Activated CD8-positive, alpha-beta T cell treated with anti-CD3 and anti-CD28 coated beads, Interleukin-2, amount 10 ng/mL, durations not matched to agents 7 days and 5 days (primary cell): ENCODE measurements at regions not wholly inside any gene's neighbourhood (a gene's known extent, or its start where the extent isn't known, plus 50 kb on each side); places are given as distances from the start of the nearest gene placed in this dataset.
"Not testable (repeated sequence)": the region's sequence is repeated elsewhere in the genome, so short reads cannot be mapped to it uniquely, and the experiment has no call there.

Experiments
- ATAC-seq: fragments of 150-1000 bp; cut with Tn5 transposase; one replicate; pipeline ENCODE4 v1.10.0; 2021; ENCODE audit warnings: moderate library complexity
- CTCF ChIA-PET: fragments of 350-600 bp; sonication (Branson Sonifier 250); formaldehyde crosslinking; loops from one replicate; lab custom pipeline; 2021; ENCODE audit warnings: antibody characterized with exemption; lab: Charles Lee
- POLR2A ChIA-PET: fragments of 350-600 bp; sonication (Branson Sonifier 250); formaldehyde crosslinking; loops from one replicate; lab custom pipeline; 2021; ENCODE audit warnings: antibody characterized with exemption; lab: Charles Lee
- DNase-seq: peaks from one replicate; pipeline ENCODE4 v3.0.0-alpha.2; 2020
- H3K27ac Mint-ChIP-seq: one replicate; pipeline ENCODE4 v1.8.0; 2021; ENCODE audit warnings: mild to moderate bottlenecking, mixed read lengths
- H3K27me3 Mint-ChIP-seq: one replicate; pipeline ENCODE4 v1.8.0; 2021; ENCODE audit warnings: low read depth, mixed read lengths
- H3K36me3 Mint-ChIP-seq: one replicate; pipeline ENCODE4 v1.8.0; 2021; ENCODE audit warnings: low read depth, mixed read lengths
- H3K4me1 Mint-ChIP-seq: one replicate; pipeline ENCODE4 v1.8.0; 2021; ENCODE audit warnings: low read depth, mixed read lengths
- H3K4me3 Mint-ChIP-seq: one replicate; pipeline ENCODE4 v1.8.0; 2021; ENCODE audit warnings: mild to moderate bottlenecking, mixed read lengths
- H3K9me3 Mint-ChIP-seq: one replicate; pipeline ENCODE4 v1.8.0; 2022; ENCODE audit warnings: mixed read lengths; ENCODE audit not compliant: insufficient read depth

DNA sequence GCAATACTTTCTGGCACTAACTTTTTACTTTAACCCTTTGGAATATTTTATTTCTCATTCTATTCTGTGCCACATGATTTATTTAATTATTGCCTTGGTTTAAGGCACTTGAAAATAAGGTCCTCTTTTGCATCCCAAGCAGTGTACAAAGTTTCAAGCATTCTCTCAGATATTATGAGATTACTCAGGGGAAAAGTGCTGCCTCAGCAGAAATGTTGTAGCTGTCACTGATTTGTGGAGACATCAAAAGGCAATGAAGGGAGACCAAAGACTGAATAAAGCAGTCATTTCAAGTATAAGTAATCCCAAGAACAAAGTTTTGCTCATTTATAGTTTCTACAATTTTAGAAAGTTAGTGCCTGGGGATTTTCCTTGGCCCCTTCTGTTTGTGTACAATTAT lies 253.0 kb downstream of the RNF144B start:
- H3K9me3 Mint-ChIP-seq, result no peaks in the 10 kb centered on the region
- CTCF ChIA-PET, result no interaction called here
- H3K4me3 Mint-ChIP-seq, result no peak overlapping the region
- no peaks in the 10 kb centered on the region for H3K27me3 Mint-ChIP-seq
- no peaks in the 10 kb centered on the region for H3K4me1 Mint-ChIP-seq
- POLR2A ChIA-PET, result no interaction called here
- no peak for DNase-seq
- no peaks in the 10 kb centered on the region for H3K36me3 Mint-ChIP-seq
- ATAC-seq, result no peak
- H3K27ac Mint-ChIP-seq, result no peak overlapping the region

GRCh38 chr6:18640754-18641153 lies 253.6 kb downstream of the RNF144B start:
- H3K27me3 Mint-ChIP-seq, result no peaks in the 10 kb centered on the region
- DNase-seq, result no peak
- ChIA-PET POLR2A (no interaction called here), CTCF (no interaction called here)
- no peaks in the 10 kb centered on the region for H3K4me1 Mint-ChIP-seq
- ATAC-seq, result no peak
- no peak overlapping the region for H3K27ac Mint-ChIP-seq
- no peaks in the 10 kb centered on the region for H3K36me3 Mint-ChIP-seq
- H3K4me3 Mint-ChIP-seq, result no peak overlapping the region
- H3K9me3 Mint-ChIP-seq, result no peaks in the 10 kb centered on the region

DNA sequence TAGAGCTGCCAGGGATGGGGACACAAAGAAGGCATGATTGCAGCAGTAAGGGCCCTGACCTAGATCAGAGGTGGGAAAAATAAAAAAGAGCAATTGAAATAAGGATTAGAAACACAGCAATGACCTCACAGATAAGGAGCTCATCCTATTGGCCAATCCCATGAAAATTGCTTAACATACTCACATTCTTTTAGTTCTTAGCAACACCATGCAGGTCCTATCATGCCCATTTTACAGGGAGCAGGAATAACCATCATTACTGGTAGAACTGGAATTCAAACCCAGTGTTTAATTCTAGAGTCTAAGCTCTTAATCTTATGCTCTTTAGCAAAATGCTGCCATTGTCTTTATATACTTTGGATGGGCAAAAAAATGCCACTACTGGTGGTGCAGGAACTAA lies 267.7 kb downstream of the RNF144B start:
- ChIA-PET CTCF (interaction anchor here (0.6 kb wide), 1 partner anchor 1136 kb away, joined by 3 read pairs; no protein-coding TSS in a partner anchor), POLR2A (no interaction called here)
- H3K27me3 Mint-ChIP-seq, result no peaks in the 10 kb centered on the region
- no peak for DNase-seq
- H3K4me1 Mint-ChIP-seq, result no peaks in the 10 kb centered on the region
- H3K27ac Mint-ChIP-seq, result no peak overlapping the region
- no peaks in the 10 kb centered on the region for H3K36me3 Mint-ChIP-seq
- peaks cover 6% of the 10 kb centered on the region for H3K9me3 Mint-ChIP-seq
- no peak for ATAC-seq
- H3K4me3 Mint-ChIP-seq, result no peak overlapping the region

DNA sequence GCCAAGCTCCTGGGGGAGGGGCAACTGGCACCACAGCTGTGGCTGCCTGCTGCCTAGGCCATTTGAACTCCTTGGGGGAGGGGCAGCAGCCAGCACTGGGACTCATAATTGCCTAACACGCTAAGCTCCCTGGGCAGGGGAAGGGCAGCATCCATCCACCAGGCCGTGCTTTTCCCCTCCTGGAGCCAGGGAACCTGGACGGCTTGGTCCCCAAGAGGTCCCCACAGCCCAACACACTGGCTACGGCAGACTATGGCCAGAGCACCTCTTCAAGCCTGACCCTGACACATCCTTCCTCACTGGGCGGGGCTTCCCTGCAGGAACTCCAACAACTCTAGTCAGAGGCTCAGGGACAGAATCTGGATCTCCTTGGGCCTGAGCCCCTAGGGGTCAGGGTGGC lies 269.4 kb downstream of the RNF144B start:
- ATAC-seq (no peak), DNase-seq (no peak)
- H3K9me3 Mint-ChIP-seq, result peaks cover 6% of the 10 kb centered on the region
- no peaks in the 10 kb centered on the region for H3K4me1 Mint-ChIP-seq
- H3K27me3 Mint-ChIP-seq, result no peaks in the 10 kb centered on the region
- CTCF ChIA-PET, result no interaction called here
- H3K36me3 Mint-ChIP-seq, result no peaks in the 10 kb centered on the region
- POLR2A ChIA-PET, result no interaction called here
- no peak overlapping the region for H3K27ac Mint-ChIP-seq
- H3K4me3 Mint-ChIP-seq, result no peak overlapping the region

DNA sequence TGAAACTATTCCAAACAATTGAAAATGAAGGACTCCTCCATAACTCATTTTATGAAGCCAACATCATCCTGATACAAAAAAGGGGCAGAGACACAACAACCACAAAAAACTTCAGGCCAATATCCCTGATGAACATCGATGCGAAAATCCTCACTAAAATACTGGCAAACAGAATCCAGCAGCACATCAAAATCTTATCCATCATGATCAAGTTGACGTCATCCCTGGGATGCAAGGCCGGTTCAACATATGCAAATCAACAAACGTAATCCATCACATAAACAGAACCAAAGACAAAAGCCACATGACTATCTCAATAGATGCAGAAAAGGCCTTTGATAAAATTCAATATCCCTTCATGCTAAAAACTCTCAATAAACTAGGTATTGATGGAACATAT lies 272.8 kb downstream of the RNF144B start:
- H3K27ac Mint-ChIP-seq, H3K27me3 Mint-ChIP-seq, CTCF ChIA-PET, H3K4me3 Mint-ChIP-seq, H3K4me1 Mint-ChIP-seq, POLR2A ChIA-PET, H3K9me3 Mint-ChIP-seq, ATAC-seq, DNase-seq, H3K36me3 Mint-ChIP-seq: not testable (repeated sequence)

GRCh38 chr6:18663011-18663410 lies 275.9 kb downstream of the RNF144B start:
- no peak overlapping the region for H3K27ac Mint-ChIP-seq
- H3K9me3 Mint-ChIP-seq, result peaks cover 3% of the 10 kb centered on the region
- H3K4me3 Mint-ChIP-seq, result no peak overlapping the region
- no peak for DNase-seq
- H3K4me1 Mint-ChIP-seq, result no peaks in the 10 kb centered on the region
- no peaks in the 10 kb centered on the region for H3K36me3 Mint-ChIP-seq
- ChIA-PET POLR2A (no interaction called here), CTCF (no interaction called here)
- no peak for ATAC-seq
- H3K27me3 Mint-ChIP-seq, result no peaks in the 10 kb centered on the region

- H3K4me1 Mint-ChIP-seq, result no peaks in the 10 kb centered on the region
- CTCF ChIA-PET, result no interaction called here
- POLR2A ChIA-PET, result no interaction called here
- no peaks in the 10 kb centered on the region for H3K27me3 Mint-ChIP-seq
- DNase-seq (no peak), ATAC-seq (no peak)
- H3K27ac Mint-ChIP-seq, result no peak overlapping the region
- H3K36me3 Mint-ChIP-seq, result no peaks in the 10 kb centered on the region
- H3K9me3 Mint-ChIP-seq, result no peaks in the 10 kb centered on the region
- H3K4me3 Mint-ChIP-seq, result no peak overlapping the region
Measured at GRCh38 chr6:18664401-18664800, 277.3 kb downstream of the RNF144B start.

DNA sequence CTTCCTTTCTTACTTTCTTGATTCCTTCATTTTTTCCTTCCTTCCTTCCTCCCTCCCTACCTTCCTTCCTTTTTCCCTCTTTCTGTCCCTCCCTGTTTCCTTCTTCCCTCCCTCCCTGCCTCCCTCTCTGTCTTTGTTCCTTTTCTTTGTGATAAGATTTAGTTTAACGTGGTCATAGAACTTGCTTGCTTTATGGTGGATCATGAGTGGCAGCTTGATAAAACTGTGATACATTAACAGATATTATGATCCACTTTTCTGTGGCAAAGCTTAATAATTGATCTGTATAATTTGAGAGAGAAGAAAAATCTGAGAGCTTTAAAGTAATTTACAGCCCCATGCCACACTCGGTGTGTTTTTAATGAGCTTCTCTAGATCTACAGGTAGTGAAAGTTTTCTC lies 280.5 kb downstream of the RNF144B start:
- no peaks in the 10 kb centered on the region for H3K9me3 Mint-ChIP-seq
- H3K27ac Mint-ChIP-seq, result no peak overlapping the region
- ChIA-PET POLR2A (no interaction called here), CTCF (no interaction called here)
- no peak for DNase-seq
- ATAC-seq, result no peak
- H3K27me3 Mint-ChIP-seq, result no peaks in the 10 kb centered on the region
- H3K4me3 Mint-ChIP-seq, result no peak overlapping the region
- H3K4me1 Mint-ChIP-seq, result no peaks in the 10 kb centered on the region
- no peaks in the 10 kb centered on the region for H3K36me3 Mint-ChIP-seq

DNA sequence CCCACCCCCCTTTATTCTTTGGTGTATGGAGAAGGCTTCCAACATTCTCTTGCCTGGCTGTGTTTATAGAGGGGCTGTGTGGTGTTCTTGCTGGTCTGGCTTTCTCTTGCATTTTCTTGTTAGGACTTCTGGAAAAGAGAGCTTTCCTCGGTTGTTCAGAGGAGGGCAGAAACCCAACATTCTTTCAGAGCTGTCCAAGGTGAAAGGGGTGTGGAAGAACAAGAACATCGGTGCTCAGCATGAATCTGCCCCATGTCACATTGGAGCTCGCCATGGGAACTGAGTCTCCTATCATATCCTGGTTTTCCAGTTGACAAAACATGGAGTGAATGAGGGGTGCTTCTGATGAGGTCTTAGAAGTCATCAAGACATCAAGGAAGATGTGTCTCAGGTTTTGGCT lies 281.8 kb downstream of the RNF144B start:
- no peak for DNase-seq
- Mint-ChIP-seq H3K4me1 (no peaks in the 10 kb centered on the region), H3K4me3 (no peak overlapping the region), H3K27me3 (no peaks in the 10 kb centered on the region), H3K27ac (no peak overlapping the region), H3K9me3 (no peaks in the 10 kb centered on the region), H3K36me3 (no peaks in the 10 kb centered on the region)
- CTCF ChIA-PET, result no interaction called here
- POLR2A ChIA-PET, result no interaction called here
- no peak for ATAC-seq

DNA sequence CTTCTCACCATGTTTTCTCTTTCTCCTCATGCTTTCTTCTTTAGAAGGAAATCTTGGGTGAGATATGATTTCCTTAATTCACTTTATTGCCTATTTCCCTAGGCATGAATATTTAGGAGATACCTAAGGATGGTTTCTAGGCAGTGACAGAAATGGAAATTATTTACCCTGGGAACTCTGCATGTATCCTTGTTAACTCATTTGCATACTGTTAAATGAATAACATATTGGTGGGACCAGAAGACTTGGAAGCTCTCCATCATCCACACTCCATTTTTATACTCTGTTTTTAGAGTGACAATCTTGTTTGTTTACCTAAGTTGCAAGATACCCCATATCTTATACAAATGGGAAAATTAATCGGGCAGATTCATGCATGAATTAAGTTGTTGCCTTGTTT lies 285.7 kb downstream of the RNF144B start:
- Mint-ChIP-seq H3K4me3 (no peak overlapping the region), H3K4me1 (no peaks in the 10 kb centered on the region), H3K9me3 (no peaks in the 10 kb centered on the region), H3K36me3 (no peaks in the 10 kb centered on the region), H3K27ac (no peak overlapping the region), H3K27me3 (no peaks in the 10 kb centered on the region)
- ChIA-PET POLR2A (no interaction called here), CTCF (no interaction called here)
- no peak for DNase-seq
- ATAC-seq, result no peak

DNA sequence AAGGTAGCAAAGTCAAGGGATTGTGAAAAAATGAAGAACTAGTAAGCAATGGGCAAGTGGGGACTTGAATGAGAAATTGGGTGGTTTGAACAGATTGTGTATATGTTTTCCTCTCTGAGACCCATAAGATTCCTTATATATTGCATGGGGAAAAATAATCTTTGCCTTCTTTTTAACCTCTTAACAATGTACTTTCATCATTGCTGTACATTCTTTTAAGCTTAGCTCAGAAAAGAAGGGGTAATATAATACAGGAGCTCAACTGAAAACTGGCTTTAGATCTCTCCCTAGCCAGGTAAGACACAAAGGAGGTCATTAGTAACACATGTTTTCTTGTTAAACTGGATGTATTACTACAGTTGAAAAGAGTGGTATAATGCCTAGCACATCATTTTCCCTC lies 287.2 kb downstream of the RNF144B start:
- DNase-seq (no peak), ATAC-seq (no peak)
- H3K36me3 Mint-ChIP-seq, result no peaks in the 10 kb centered on the region
- H3K27ac Mint-ChIP-seq, result no peak overlapping the region
- CTCF ChIA-PET, result interaction anchor here (1.1 kb wide), 1 partner anchor 78 kb away, joined by 3 read pairs; no protein-coding TSS in a partner anchor
- H3K27me3 Mint-ChIP-seq, result no peaks in the 10 kb centered on the region
- POLR2A ChIA-PET, result no interaction called here
- no peaks in the 10 kb centered on the region for H3K4me1 Mint-ChIP-seq
- H3K9me3 Mint-ChIP-seq, result peaks cover 3% of the 10 kb centered on the region
- H3K4me3 Mint-ChIP-seq, result no peak overlapping the region

- POLR2A ChIA-PET, result no interaction called here
- no peak overlapping the region for H3K27ac Mint-ChIP-seq
- peaks cover 3% of the 10 kb centered on the region for H3K9me3 Mint-ChIP-seq
- DNase-seq (no peak), ATAC-seq (no peak)
- CTCF ChIA-PET, result no interaction called here
- no peaks in the 10 kb centered on the region for H3K27me3 Mint-ChIP-seq
- H3K4me3 Mint-ChIP-seq, result no peak overlapping the region
- no peaks in the 10 kb centered on the region for H3K4me1 Mint-ChIP-seq
- H3K36me3 Mint-ChIP-seq, result no peaks in the 10 kb centered on the region
Measured at GRCh38 chr6:18675881-18676280, 288.7 kb downstream of the RNF144B start.

DNA sequence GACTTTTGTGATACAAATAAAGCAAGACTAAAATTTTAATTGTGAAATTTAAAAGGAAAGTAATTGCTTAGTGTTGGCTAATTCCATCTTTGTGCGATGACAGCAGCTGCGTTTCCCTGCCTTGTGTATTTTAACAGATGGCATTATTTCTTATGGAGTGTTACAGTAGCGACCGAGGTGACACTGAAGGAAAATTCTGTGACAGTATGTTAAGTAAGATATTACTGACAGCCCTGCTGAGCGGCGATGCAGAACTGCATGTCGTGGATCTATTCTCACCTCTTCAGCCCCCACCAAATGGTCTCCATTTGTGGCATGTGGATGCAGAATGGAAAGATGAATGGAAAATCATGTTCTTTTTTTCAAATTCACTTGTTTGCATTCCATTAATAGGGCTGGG lies 289.4 kb downstream of the RNF144B start:
- Mint-ChIP-seq H3K27me3 (no peaks in the 10 kb centered on the region), H3K9me3 (peaks cover 3% of the 10 kb centered on the region), H3K4me1 (no peaks in the 10 kb centered on the region), H3K36me3 (no peaks in the 10 kb centered on the region), H3K27ac (no peak overlapping the region), H3K4me3 (no peak overlapping the region)
- ChIA-PET POLR2A (no interaction called here), CTCF (no interaction called here)
- ATAC-seq (no peak), DNase-seq (no peak)
